ENCODE measurements at regions not wholly inside any gene's neighbourhood (a gene's known extent, or its start where the extent isn't known, plus 50 kb on each side); places are given as distances from the start of the nearest gene placed in this dataset.

DNA sequence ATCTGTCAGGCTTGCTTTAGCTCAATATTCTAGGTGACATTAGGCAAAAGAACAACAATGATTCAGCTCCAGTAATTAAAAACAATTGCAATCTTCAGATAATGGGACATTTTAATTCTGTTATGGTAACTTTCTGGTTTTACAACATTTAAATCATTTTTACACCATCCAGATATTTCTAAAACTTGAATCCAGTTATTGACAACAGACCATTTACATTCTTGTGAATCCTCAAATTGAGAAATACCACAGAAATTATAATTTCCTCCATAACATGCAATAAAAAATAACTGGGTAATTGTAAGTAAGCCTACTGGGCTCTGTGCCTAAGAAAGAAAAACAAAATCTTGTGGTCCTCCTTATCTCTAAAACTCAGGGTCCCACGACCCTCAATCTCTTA lies 195.0 kb upstream of the S100G start:
- intact Hi-C loops (cut with DNase I; ENCODE audit: low total_unique reads): no loop called here
- Histone ChIP-seq H3K4me3 (no peak overlapping the region), H3K27me3 (no peaks in the 10 kb centered on the region), H3K9me3 (no peaks in the 10 kb centered on the region), H3K36me3 (no peaks in the 10 kb centered on the region), H3K4me1 (no peaks in the 10 kb centered on the region), H3K27ac (no peak overlapping the region)
- TF ChIP-seq, protein P1, sequence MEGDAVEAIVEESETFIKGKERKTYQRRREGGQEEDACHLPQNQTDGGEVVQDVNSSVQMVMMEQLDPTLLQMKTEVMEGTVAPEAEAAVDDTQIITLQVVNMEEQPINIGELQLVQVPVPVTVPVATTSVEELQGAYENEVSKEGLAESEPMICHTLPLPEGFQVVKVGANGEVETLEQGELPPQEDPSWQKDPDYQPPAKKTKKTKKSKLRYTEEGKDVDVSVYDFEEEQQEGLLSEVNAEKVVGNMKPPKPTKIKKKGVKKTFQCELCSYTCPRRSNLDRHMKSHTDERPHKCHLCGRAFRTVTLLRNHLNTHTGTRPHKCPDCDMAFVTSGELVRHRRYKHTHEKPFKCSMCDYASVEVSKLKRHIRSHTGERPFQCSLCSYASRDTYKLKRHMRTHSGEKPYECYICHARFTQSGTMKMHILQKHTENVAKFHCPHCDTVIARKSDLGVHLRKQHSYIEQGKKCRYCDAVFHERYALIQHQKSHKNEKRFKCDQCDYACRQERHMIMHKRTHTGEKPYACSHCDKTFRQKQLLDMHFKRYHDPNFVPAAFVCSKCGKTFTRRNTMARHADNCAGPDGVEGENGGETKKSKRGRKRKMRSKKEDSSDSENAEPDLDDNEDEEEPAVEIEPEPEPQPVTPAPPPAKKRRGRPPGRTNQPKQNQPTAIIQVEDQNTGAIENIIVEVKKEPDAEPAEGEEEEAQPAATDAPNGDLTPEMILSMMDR (IDR thresholded peaks at IDR 0.05): no peak
- TF ChIP-seq POLR2A (IDR thresholded peaks at IDR 0.05): no peak
- DNase-seq: no peak

DNA sequence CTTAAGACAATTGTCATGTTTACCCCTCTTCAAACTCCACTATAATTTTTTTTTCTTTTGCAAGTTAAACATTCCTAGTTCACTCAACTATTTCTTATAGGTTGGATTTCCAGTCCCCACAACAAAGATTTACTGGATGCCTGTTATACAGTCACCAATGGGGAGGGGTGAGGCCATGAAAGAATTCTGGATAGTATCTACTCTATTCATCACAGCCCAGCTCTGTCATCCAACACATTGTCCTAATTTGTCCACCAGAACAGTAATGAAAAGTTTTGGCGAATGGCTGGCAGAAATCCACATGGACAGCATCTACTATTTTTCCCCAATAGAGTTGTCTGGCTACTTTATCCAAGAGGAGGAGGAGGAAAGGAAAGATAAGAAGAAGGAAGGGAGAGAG lies 192.7 kb upstream of the S100G start:
- TF ChIP-seq, protein P1 (IDR thresholded peaks at IDR 0.05): no peak
- no peak for TF ChIP-seq POLR2A (IDR thresholded peaks at IDR 0.05)
- Histone ChIP-seq H3K27me3 (no peaks in the 10 kb centered on the region), H3K9me3 (no peaks in the 10 kb centered on the region), H3K27ac (no peak overlapping the region), H3K4me1 (no peaks in the 10 kb centered on the region), H3K36me3 (no peaks in the 10 kb centered on the region), H3K4me3 (no peak overlapping the region)
- intact Hi-C loops (cut with DNase I; ENCODE audit: low total_unique reads): no loop called here
- DNase-seq: no peak

DNA sequence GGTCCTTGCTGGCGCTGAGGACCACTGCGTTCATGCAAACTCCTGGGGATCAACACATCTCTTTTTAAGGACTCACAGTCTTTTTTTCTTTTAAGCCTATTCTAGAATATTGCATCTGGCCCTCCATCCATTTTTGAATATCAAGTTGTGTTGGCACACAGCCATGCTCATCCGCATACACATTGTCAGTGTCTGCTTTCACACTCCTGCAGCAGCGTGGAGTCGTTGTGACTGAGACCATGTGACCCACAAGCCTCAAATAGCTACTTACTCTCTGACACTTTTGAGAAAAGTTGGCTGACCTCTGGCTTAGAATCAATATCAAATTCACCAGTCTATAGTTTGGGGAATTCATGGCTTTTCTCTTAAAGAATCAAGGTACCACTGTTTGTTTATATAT lies 191.8 kb upstream of the S100G start:
- intact Hi-C loops (cut with DNase I; ENCODE audit: low total_unique reads): no loop called here
- no peak for TF ChIP-seq POLR2A (IDR thresholded peaks at IDR 0.05)
- TF ChIP-seq, protein P1 (IDR thresholded peaks at IDR 0.05): no peak
- DNase-seq: no peak
- Histone ChIP-seq H3K4me3 (no peak overlapping the region), H3K27me3 (no peaks in the 10 kb centered on the region), H3K9me3 (no peaks in the 10 kb centered on the region), H3K36me3 (no peaks in the 10 kb centered on the region), H3K27ac (no peak overlapping the region), H3K4me1 (no peaks in the 10 kb centered on the region)

DNA sequence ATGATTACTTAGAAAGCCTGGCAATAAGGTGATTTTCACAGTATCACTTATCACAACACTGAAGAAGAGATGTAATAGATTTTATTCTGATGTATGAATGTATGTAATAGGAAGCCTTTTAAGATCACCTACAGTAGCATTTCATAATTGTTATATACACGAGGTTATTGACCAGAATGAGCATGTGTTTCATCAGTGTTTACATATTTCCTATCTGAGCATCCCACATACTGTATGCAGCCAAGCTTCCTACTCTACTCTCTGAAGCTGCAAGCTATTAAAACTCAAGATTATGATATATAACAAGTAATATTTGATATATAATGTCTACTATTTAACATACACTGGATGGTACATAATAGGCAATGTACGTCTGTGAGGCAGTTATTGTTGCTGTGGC lies 190.9 kb upstream of the S100G start:
- intact Hi-C loops (cut with DNase I; ENCODE audit: low total_unique reads): no loop called here
- Histone ChIP-seq H3K27ac (no peak overlapping the region), H3K36me3 (no peaks in the 10 kb centered on the region), H3K9me3 (no peaks in the 10 kb centered on the region), H3K27me3 (no peaks in the 10 kb centered on the region), H3K4me1 (no peaks in the 10 kb centered on the region), H3K4me3 (no peak overlapping the region)
- DNase-seq: no peak
- no peak for TF ChIP-seq POLR2A (IDR thresholded peaks at IDR 0.05)
- TF ChIP-seq, protein P1 (IDR thresholded peaks at IDR 0.05): no peak

DNA sequence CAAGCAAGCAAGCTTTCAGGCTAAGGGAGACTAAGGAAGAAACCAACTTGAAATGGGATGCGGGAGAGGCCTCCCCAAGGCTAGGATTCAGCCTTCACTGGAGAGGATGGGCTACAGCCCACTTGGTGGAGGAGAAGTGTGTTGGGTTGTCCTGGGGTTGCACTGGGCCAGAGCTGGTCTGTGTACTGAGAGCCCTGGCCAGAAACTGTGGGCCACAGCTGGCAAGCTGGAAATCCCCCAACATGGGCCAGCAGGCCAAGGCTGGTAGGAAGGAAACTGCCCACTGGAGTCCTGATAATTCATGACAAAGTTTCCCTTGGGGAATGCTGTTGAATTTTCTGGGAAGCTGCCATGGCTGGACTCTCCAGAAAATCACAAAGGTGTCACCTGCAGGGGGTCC lies 188.0 kb upstream of the S100G start:
- H3K27ac ChIP-seq: no peak overlapping the region

More for the DNA sequence above, 188.0 kb upstream of the S100G start:
- Histone ChIP-seq H3K9me3 (no peaks in the 10 kb centered on the region), H3K36me3 (no peaks in the 10 kb centered on the region), H3K4me1 (no peaks in the 10 kb centered on the region), H3K4me3 (no peak overlapping the region), H3K27me3 (no peaks in the 10 kb centered on the region)
- no peak for DNase-seq
- TF ChIP-seq POLR2A (IDR thresholded peaks at IDR 0.05): no peak
- TF ChIP-seq, protein P1 (IDR thresholded peaks at IDR 0.05): no peak
- intact Hi-C loops (cut with DNase I; ENCODE audit: low total_unique reads): no loop called here
